HG02970 (cell line): ENCODE measurements at regions not wholly inside any gene's neighbourhood (a gene's known extent, or its start where the extent isn't known, plus 50 kb on each side); places are given as distances from the start of the nearest gene placed in this dataset.
"Not testable (repeated sequence)": the region's sequence is repeated elsewhere in the genome, so short reads cannot be mapped to it uniquely, and the experiment has no call there.

ENCODE experiments used
- ATAC-seq: cut with Tn5 transposase; IDR thresholded peaks from one replicate; pipeline ENCODE4 v1.9.1; 2021; ENCODE audit warnings: mild to moderate bottlenecking, moderate library complexity, moderate number of reproducible peaks; ENCODE audit not compliant: unreplicated experiment, low FRiP score

DNA sequence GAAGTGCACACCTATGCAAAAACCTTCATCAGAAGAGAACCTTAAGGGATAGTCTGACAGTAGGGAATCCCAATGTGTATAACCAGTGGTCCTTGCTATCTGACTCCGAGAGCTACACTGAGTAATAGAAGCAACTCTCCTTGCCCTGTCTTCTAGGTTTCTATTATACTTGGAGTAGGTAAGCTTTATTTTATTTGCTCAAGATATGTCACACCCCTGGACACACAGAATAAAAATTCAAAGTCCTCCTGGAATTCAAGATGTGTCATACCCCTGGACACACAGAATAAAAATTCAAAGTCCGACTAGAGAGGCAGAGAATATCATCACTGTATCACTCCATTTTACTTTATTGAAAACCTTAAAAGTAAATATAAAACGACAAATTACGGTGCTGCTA lies 69.5 kb upstream of the NBPF11 start:
- not testable (repeated sequence) for ATAC-seq

DNA sequence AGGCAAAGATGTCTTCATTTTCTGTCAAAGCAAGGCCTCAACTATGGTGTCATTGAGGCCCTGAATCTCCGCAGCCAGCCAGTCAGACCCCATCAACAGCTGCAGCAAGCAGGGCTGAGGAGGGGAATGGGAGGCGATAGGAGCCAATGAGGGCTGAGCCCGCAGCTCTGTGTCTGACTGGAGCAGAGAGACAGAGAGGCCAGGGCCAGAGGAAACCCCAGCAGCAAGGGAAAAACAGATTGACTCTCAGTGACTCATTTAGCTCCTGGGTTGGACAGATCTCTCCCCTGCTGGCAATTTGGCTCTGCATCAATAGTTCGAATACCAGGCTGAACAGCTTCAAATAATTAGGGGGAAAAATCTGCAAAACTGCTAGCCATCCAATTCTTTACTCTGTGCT lies 67.1 kb upstream of the NBPF11 start:
- not testable (repeated sequence) for ATAC-seq

DNA sequence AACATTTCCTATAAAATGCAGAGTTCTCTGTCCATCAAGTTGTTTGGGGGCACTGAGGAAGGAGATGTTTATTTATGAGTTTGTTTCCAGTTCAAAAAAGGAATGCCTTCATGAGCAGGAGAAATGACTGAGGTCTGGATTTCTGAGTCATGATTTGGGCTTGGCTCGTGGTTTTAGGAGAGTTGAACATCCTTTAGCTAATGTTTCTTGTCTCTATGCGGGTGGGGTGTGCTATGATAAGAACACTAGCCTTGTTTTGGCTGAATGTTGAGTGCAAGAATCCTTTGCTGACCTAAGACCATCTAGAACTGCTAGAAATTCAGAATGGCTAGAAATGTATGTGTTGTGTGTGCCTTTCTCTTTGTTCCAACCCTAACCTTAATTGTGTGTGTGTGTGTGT lies 59.1 kb upstream of the NBPF11 start:
- not testable (repeated sequence) for ATAC-seq

DNA sequence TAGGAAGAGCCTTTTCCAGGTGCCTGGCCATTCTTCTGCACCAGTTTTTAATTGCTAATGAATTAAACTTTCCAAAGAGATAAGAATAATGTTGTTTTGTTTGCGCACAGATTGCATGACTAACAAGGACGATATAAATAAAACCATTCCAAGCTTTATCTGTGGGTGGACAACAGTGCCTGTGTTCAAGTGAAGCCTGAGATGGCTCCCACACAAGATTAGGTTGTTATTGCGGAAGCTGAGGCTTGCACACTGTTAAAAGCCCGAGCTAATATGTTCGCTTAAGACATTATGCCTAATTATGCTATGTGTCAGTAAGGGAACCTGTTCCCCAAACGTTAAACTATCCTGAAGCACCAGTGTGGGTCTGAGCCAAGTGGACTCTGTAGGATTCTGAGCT lies 58.5 kb upstream of the NBPF11 start:
- ATAC-seq, result not testable (repeated sequence)

DNA sequence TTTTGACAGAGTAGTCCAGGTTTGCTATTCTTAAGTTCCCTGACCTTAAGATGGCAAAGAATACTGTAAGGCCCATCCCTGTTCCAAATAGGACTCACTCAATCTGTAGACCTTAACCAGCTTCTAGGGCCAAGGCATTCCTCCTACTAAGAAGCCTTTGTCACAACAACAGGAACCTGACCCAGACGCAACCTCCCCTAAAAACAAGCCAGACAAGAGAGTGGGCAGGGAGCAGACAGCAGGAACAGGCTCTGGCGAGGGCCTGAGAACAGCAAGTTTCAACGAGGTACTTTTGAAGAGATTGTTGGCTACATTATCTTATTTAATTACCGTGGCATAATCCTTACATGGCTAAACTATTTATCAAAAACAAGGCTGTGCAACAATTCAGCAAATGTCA lies 58.1 kb upstream of the NBPF11 start:
- ATAC-seq, result not testable (repeated sequence)

DNA sequence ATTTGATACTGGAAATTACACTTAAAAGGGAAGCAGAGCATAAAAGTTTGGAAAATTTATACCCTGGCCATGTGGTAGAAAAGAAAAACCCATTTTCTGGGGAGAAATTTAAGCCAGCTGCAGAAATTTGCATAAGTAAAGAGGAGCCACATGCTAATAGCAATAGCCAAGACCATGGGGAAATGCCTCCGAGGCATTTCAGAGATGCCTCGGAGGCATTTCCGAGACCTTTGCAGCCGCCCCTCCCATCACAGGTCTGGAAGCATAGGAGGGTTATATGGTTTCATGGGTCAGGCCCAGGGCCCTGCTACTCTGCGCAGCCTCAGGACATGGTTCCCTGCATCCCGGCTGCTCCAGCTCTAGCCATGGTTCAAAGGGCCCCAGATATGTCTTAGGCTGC lies 49.9 kb upstream of the NBPF11 start:
- ATAC-seq, result not testable (repeated sequence)
